ENCODE measurements at regions not wholly inside any gene's neighbourhood (a gene's known extent, or its start where the extent isn't known, plus 50 kb on each side); places are given as distances from the start of the nearest gene placed in this dataset.
"Not testable (repeated sequence)": the region's sequence is repeated elsewhere in the genome, so short reads cannot be mapped to it uniquely, and the experiment has no call there.

DNA sequence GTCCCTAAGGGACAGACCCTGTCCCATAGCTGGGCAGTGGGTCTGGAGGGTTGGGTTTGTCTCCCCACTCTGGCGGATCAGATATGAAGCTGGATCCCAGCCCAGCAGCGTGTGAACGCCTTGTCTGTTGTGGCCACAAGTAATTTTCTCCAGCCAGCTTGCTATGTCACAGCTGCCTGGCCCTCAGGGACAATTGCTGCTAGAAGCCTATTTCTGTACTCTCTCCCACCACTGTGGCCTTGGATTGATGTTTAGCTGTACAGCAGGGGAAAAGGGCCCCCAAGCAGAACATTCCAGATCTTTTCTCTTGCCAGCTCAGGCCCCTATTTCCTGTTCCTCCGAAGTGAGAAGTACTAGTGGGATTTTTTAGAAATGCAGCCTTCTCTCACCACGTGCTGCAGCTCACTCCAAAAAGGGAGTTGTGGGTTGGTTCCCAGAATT, 53.5 kb upstream of the WAC start:
- peaks cover 1% of the 10 kb centered on the region for H3K9me3 Mint-ChIP-seq
- no peak overlapping the region for H3K27ac Mint-ChIP-seq
- H3K36me3 Mint-ChIP-seq, result no peaks in the 10 kb centered on the region
- peaks cover 9% of the 10 kb centered on the region for H3K4me1 Mint-ChIP-seq
- peaks cover 6% of the 10 kb centered on the region for H3K27me3 Mint-ChIP-seq (ENCODE audit: insufficient read depth, low read depth)
- H3K27ac ChIP-seq, result no peak overlapping the region
- no peak overlapping the region for H3K4me3 Mint-ChIP-seq
- H3K27me3 ChIP-seq, result no peaks in the 10 kb centered on the region
- no peak overlapping the region for H3K4me3 ChIP-seq
- H4K20me1 ChIP-seq (ENCODE audit: low read depth), result no peaks in the 10 kb centered on the region
- H3K4me1 ChIP-seq, result no peaks in the 10 kb centered on the region
- no peak overlapping the region for H3K4me2 ChIP-seq
- H3K9ac ChIP-seq, result no peak overlapping the region
- H3K36me3 ChIP-seq, result no peaks in the 10 kb centered on the region
- no peaks in the 10 kb centered on the region for H3K9me3 ChIP-seq (ENCODE audit: low read depth)
- TF ChIP-seq EZH2phosphoT487 (IDR thresholded peaks at IDR 0.05) (no peak), EZH2 (IDR thresholded peaks at IDR 0.05) (no peak)
- TF ChIP-seq, protein P1, sequence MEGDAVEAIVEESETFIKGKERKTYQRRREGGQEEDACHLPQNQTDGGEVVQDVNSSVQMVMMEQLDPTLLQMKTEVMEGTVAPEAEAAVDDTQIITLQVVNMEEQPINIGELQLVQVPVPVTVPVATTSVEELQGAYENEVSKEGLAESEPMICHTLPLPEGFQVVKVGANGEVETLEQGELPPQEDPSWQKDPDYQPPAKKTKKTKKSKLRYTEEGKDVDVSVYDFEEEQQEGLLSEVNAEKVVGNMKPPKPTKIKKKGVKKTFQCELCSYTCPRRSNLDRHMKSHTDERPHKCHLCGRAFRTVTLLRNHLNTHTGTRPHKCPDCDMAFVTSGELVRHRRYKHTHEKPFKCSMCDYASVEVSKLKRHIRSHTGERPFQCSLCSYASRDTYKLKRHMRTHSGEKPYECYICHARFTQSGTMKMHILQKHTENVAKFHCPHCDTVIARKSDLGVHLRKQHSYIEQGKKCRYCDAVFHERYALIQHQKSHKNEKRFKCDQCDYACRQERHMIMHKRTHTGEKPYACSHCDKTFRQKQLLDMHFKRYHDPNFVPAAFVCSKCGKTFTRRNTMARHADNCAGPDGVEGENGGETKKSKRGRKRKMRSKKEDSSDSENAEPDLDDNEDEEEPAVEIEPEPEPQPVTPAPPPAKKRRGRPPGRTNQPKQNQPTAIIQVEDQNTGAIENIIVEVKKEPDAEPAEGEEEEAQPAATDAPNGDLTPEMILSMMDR (IDR thresholded peaks at IDR 0.05), result no peak
- H3F3A ChIP-seq (ENCODE audit: low read depth), result no peaks in the 10 kb centered on the region
- H2AFZ ChIP-seq (replicated peaks), result peak overlapping the region; percentile 39
- no peak for DNase-seq (ENCODE audit: low spot score)
- H3K79me2 ChIP-seq (ENCODE audit: low read depth), result no peaks in the 10 kb centered on the region

DNA sequence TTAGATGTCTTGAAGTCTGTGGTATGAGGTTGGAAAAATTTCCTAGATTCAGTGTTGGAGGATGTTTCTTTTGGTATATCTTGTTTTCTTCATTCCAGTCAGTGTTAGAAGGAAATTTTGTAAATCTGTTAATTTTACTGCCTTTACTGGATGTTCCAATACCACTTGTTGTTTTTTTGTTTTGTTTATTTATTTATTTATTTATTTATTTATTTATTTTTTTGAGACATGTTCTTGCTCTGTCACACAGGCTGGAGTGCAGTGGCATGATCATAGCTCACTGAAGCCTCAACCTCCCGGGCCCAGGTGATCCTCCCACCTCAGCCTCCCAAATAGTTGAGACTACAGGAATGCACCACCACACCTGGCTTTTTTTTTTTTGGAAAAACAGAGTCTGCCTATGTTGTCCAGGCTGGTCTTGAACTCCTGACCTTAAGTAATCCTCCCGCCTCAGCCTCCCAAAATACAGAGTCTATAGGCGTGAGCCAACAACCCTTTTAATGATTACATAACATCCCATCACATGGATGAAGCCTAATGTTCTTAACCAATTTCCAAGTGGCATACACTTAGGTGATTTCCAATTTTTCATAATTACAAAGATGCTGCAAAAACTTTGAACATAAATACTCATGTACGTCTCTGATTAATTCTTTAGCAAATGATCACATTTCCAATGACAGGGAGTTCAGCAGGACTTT, 52.8 kb upstream of the WAC start:
- H2AFZ ChIP-seq (replicated peaks), result no peak overlapping the region
- no peaks in the 10 kb centered on the region for H3F3A ChIP-seq (ENCODE audit: low read depth)
- H3K4me3 ChIP-seq, result no peak overlapping the region
- H3K27ac ChIP-seq, result no peak overlapping the region
- H3K4me2 ChIP-seq, result no peak overlapping the region
- H4K20me1 ChIP-seq (ENCODE audit: low read depth), result no peaks in the 10 kb centered on the region
- H3K36me3 ChIP-seq, result no peaks in the 10 kb centered on the region
- peaks cover 9% of the 10 kb centered on the region for H3K4me1 Mint-ChIP-seq
- no peaks in the 10 kb centered on the region for H3K9me3 Mint-ChIP-seq
- peaks cover 4% of the 10 kb centered on the region for H3K27me3 Mint-ChIP-seq (ENCODE audit: insufficient read depth, low read depth)
- TF ChIP-seq EZH2 (IDR thresholded peaks at IDR 0.05) (no peak), EZH2phosphoT487 (IDR thresholded peaks at IDR 0.05) (no peak)
- TF ChIP-seq, protein P1 (IDR thresholded peaks at IDR 0.05), result no peak
- no peaks in the 10 kb centered on the region for H3K36me3 Mint-ChIP-seq
- H3K27me3 ChIP-seq, result no peaks in the 10 kb centered on the region
- H3K9me3 ChIP-seq (ENCODE audit: low read depth), result no peaks in the 10 kb centered on the region
- DNase-seq (ENCODE audit: low spot score), result no peak
- H3K4me3 Mint-ChIP-seq, result no peak overlapping the region
- H3K4me1 ChIP-seq, result no peaks in the 10 kb centered on the region
- no peaks in the 10 kb centered on the region for H3K79me2 ChIP-seq (ENCODE audit: low read depth)
- no peak overlapping the region for H3K27ac Mint-ChIP-seq
- H3K9ac ChIP-seq, result no peak overlapping the region

DNA sequence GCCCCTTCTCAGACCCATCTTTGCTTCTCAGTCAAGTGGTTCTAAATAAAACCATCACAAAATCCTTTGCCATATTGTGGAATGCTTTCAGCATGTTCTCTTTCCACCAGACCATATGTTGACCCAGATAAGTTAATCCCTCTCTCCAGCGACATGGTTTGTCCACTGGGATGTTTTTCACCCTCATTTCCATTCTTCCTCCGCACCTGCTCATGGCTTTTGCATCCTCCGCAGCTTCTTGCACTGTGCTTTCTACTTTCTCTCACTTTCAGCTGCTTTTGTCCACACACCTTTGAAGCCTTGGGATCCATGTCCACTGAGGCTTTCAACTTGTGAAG, 52.3 kb upstream of the WAC start:
- Histone ChIP-seq H3K36me3 (no peaks in the 10 kb centered on the region), H3K27ac (no peak overlapping the region), H3K4me3 (no peak overlapping the region), H3K27me3 (no peaks in the 10 kb centered on the region), H3K4me2 (no peak overlapping the region), H4K20me1 (ENCODE audit: low read depth) (no peaks in the 10 kb centered on the region), H3F3A (ENCODE audit: low read depth) (no peaks in the 10 kb centered on the region), H3K9me3 (ENCODE audit: low read depth) (no peaks in the 10 kb centered on the region), H3K9ac (no peak overlapping the region), H3K79me2 (ENCODE audit: low read depth) (no peaks in the 10 kb centered on the region), H2AFZ (replicated peaks) (no peak overlapping the region), H3K4me1 (no peaks in the 10 kb centered on the region)
- Mint-ChIP-seq H3K27me3 (ENCODE audit: insufficient read depth, low read depth) (peaks cover 2% of the 10 kb centered on the region), H3K9me3 (no peaks in the 10 kb centered on the region), H3K4me3 (no peak overlapping the region), H3K27ac (no peak overlapping the region), H3K36me3 (no peaks in the 10 kb centered on the region), H3K4me1 (peaks cover 9% of the 10 kb centered on the region)
- no peak for TF ChIP-seq EZH2phosphoT487 (IDR thresholded peaks at IDR 0.05)
- TF ChIP-seq, protein P1 (IDR thresholded peaks at IDR 0.05), result no peak
- no peak for TF ChIP-seq EZH2 (IDR thresholded peaks at IDR 0.05)
- no peak for DNase-seq (ENCODE audit: low spot score)

DNA sequence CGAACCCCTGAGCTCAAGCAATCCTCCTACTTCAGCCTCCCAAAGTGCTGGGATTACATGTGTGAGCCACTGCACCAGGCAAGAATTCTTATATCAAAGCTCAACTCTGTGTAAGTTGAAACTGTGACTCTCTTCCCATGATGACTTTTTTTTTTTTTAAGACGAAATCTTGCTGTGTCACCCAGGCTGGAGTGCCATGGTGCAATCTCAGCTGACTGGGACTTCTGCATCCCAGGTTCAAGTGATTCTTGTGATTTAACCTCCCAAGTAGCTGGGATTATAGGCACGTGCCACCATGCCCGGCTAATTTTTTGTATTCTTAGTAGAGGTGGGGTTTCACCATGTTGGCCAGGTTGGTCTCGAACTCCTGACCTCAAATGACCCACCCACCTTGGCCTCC, 51.6 kb upstream of the WAC start:
- DNase-seq (ENCODE audit: low spot score); H3K4me3 Mint-ChIP-seq; H3K4me3 ChIP-seq: not testable (repeated sequence)

More for the DNA sequence above, 51.6 kb upstream of the WAC start:
- H3K4me2 ChIP-seq; H3K27ac Mint-ChIP-seq; H3K9ac ChIP-seq; H3K9me3 ChIP-seq (ENCODE audit: low read depth); H3K27me3 ChIP-seq; H3K27ac ChIP-seq; H3F3A ChIP-seq (ENCODE audit: low read depth); H3K9me3 Mint-ChIP-seq; H4K20me1 ChIP-seq (ENCODE audit: low read depth); H3K4me1 Mint-ChIP-seq; H3K36me3 Mint-ChIP-seq; H3K79me2 ChIP-seq (ENCODE audit: low read depth); H2AFZ ChIP-seq (replicated peaks); H3K4me1 ChIP-seq; H3K36me3 ChIP-seq; H3K27me3 Mint-ChIP-seq (ENCODE audit: insufficient read depth, low read depth): not testable (repeated sequence)

All from neural progenitor cell (in vitro differentiated cells).